Neural cell (in vitro differentiated cells): ENCODE measurements at regions not wholly inside any gene's neighbourhood (a gene's known extent, or its start where the extent isn't known, plus 50 kb on each side); places are given as distances from the start of the nearest gene placed in this dataset.

Source experiments
- EP300 ChIP-seq: fragments of 450-650 bp; conservative IDR thresholded peaks from 2 replicates; pipeline ENCODE4 v1.6.1; 2014; ENCODE audit warnings: antibody characterized with exemption, mild to moderate bottlenecking, moderate library complexity; ENCODE audit not compliant: poor library complexity, severe bottlenecking
- EZH2 ChIP-seq: fragments of 200-600, 300-800 bp; shearing (Covaris generic), sonication (generic); IDR thresholded peaks from 2 replicates; pipeline ENCODE4 v1.6.1; 2014; ENCODE audit warnings: antibody characterized with exemption, low read length, borderline replicate concordance, mild to moderate bottlenecking; ENCODE audit not compliant: insufficient read depth, poor library complexity, severe bottlenecking
- POLR2AphosphoS5 ChIP-seq: IDR thresholded peaks from 2 replicates; pipeline ENCODE4 v1.6.1; 2012
- RAD21 ChIP-seq: fragments of 450-650 bp; conservative IDR thresholded peaks from 2 replicates; pipeline ENCODE4 v1.6.1; 2014; ENCODE audit warnings: antibody characterized with exemption, mild to moderate bottlenecking, moderate library complexity
- TF ChIP-seq, protein P1 (sequence below): fragments of 450-650 bp; IDR thresholded peaks from 2 replicates; pipeline ENCODE4 v1.5.1; 2014; ENCODE audit warnings: antibody characterized with exemption, mild to moderate bottlenecking, moderate library complexity; ENCODE audit not compliant: poor library complexity, severe bottlenecking
- TF ChIP-seq, protein P2 (sequence below): IDR thresholded peaks from 2 replicates; pipeline ENCODE4 v1.6.1; 2012; ENCODE audit warnings: borderline replicate concordance

DNA sequence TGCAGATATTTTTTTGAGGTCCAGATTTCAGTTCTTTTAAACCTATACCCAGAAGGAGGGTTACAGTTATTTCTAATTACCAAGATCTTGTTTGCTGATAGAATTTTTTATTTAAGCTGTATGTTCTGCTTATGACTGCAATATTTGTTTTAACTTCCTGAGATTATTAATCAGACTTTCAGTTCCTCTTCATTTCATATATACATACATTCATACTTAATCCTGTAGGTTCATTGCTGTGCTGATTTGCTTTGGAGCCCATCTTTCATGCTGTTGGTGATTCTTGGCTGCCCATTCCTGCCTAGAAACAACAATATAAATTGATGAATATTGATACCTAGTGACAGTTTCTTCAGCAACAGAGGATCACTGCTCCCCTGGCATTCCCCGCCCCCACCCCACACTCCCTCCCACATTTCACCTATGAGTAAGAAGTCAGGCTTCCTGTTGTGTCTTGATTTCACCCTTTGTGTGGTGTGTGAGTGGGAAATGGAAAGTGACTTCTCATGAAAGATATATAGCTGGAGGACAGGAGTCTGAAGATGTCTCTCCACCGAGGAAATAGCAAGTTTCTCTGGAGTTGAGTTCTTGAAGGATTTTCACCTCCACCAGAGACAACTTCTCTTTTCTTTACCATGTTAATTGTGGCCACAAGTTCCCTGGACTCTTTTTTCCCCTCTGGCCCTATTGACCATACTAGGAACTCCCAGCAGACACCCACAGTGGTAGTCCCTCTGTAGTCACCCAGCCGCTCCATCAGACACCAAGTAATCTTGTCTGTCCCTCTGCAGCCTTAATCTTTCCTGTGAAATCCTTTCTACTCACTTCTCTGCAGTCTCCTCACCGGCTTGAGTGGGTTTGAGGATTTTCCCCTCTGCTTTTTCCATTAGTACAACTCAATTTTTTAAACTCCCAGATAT lies 118.4 kb downstream of the ASB9 start:
- TF ChIP-seq, protein P1, sequence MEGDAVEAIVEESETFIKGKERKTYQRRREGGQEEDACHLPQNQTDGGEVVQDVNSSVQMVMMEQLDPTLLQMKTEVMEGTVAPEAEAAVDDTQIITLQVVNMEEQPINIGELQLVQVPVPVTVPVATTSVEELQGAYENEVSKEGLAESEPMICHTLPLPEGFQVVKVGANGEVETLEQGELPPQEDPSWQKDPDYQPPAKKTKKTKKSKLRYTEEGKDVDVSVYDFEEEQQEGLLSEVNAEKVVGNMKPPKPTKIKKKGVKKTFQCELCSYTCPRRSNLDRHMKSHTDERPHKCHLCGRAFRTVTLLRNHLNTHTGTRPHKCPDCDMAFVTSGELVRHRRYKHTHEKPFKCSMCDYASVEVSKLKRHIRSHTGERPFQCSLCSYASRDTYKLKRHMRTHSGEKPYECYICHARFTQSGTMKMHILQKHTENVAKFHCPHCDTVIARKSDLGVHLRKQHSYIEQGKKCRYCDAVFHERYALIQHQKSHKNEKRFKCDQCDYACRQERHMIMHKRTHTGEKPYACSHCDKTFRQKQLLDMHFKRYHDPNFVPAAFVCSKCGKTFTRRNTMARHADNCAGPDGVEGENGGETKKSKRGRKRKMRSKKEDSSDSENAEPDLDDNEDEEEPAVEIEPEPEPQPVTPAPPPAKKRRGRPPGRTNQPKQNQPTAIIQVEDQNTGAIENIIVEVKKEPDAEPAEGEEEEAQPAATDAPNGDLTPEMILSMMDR = no peak
- TF ChIP-seq EP300 = no peak
- TF ChIP-seq POLR2AphosphoS5 = no peak
- TF ChIP-seq, protein P2, sequence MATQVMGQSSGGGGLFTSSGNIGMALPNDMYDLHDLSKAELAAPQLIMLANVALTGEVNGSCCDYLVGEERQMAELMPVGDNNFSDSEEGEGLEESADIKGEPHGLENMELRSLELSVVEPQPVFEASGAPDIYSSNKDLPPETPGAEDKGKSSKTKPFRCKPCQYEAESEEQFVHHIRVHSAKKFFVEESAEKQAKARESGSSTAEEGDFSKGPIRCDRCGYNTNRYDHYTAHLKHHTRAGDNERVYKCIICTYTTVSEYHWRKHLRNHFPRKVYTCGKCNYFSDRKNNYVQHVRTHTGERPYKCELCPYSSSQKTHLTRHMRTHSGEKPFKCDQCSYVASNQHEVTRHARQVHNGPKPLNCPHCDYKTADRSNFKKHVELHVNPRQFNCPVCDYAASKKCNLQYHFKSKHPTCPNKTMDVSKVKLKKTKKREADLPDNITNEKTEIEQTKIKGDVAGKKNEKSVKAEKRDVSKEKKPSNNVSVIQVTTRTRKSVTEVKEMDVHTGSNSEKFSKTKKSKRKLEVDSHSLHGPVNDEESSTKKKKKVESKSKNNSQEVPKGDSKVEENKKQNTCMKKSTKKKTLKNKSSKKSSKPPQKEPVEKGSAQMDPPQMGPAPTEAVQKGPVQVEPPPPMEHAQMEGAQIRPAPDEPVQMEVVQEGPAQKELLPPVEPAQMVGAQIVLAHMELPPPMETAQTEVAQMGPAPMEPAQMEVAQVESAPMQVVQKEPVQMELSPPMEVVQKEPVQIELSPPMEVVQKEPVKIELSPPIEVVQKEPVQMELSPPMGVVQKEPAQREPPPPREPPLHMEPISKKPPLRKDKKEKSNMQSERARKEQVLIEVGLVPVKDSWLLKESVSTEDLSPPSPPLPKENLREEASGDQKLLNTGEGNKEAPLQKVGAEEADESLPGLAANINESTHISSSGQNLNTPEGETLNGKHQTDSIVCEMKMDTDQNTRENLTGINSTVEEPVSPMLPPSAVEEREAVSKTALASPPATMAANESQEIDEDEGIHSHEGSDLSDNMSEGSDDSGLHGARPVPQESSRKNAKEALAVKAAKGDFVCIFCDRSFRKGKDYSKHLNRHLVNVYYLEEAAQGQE = no peak
- no peak for TF ChIP-seq EZH2
- no peak for TF ChIP-seq RAD21
